Fibroblast of villous mesenchyme (primary cell): ENCODE measurements at regions not wholly inside any gene's neighbourhood (a gene's known extent, or its start where the extent isn't known, plus 50 kb on each side); places are given as distances from the start of the nearest gene placed in this dataset.
"Not testable (repeated sequence)": the region's sequence is repeated elsewhere in the genome, so short reads cannot be mapped to it uniquely, and the experiment has no call there.

ENCODE experiments used
- DNase-seq: peaks from one replicate; pipeline ENCODE4 v3.0.0-alpha.2; 2010; ENCODE audit warnings: low read depth
- H3K4me3 ChIP-seq: 2 replicates; pipeline ENCODE4 v1.5.1; 2011; ENCODE audit warnings: low read depth, mild to moderate bottlenecking, low read length
- TF ChIP-seq, protein P1 (sequence below): IDR thresholded peaks from 2 replicates; pipeline ENCODE4 v1.5.1; 2012; ENCODE audit warnings: low read depth, mild to moderate bottlenecking, low read length; ENCODE audit not compliant: insufficient read depth

DNA sequence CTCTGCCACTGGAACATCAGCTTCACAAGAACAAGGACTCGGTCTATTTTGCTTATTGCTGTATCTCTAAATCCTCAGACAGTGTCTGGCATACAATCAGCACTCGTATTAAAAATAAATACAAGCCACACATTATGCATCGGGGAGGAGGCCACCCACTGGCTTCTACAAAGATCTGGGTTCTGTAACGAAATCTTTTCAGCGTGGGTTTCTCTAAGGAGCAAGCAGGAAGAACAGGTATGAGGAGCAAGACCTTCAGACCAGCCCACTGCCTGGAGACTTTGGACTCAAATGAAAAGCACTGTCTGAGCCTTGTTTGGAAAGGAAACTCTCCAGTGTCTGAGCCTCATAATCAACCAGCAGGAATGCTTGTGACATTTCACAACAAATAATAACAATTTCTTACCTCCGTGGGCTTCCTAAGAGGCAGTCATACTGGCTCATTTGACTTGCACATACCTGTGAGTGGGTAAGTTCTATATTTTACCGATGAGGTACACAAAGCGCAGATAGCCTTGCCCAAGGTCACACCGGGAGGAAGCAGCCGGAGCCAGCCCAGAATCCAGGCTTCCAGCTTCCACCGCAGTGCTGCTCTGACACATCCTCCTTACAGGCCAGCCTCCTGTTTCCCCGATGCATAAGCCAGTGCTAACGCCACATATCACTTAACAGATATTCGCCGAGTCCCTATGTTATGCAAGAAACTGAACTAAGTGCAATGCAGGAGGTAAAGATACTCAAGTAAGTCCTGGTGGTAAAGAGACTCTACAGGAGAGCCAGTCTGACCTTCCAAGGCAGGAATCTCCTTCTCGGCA lies 118.6 kb upstream of the TNRC6C start:
- TF ChIP-seq, protein P1, sequence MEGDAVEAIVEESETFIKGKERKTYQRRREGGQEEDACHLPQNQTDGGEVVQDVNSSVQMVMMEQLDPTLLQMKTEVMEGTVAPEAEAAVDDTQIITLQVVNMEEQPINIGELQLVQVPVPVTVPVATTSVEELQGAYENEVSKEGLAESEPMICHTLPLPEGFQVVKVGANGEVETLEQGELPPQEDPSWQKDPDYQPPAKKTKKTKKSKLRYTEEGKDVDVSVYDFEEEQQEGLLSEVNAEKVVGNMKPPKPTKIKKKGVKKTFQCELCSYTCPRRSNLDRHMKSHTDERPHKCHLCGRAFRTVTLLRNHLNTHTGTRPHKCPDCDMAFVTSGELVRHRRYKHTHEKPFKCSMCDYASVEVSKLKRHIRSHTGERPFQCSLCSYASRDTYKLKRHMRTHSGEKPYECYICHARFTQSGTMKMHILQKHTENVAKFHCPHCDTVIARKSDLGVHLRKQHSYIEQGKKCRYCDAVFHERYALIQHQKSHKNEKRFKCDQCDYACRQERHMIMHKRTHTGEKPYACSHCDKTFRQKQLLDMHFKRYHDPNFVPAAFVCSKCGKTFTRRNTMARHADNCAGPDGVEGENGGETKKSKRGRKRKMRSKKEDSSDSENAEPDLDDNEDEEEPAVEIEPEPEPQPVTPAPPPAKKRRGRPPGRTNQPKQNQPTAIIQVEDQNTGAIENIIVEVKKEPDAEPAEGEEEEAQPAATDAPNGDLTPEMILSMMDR = no peak
- H3K4me3 ChIP-seq = no peak overlapping the region
- peak; percentile 18 for DNase-seq

- no peak overlapping the region for H3K4me3 ChIP-seq
- TF ChIP-seq, protein P1 = no peak
- no peak for DNase-seq
Measured at GRCh38 chr17:77840513-77841165, 117.9 kb upstream of the TNRC6C start.

DNA sequence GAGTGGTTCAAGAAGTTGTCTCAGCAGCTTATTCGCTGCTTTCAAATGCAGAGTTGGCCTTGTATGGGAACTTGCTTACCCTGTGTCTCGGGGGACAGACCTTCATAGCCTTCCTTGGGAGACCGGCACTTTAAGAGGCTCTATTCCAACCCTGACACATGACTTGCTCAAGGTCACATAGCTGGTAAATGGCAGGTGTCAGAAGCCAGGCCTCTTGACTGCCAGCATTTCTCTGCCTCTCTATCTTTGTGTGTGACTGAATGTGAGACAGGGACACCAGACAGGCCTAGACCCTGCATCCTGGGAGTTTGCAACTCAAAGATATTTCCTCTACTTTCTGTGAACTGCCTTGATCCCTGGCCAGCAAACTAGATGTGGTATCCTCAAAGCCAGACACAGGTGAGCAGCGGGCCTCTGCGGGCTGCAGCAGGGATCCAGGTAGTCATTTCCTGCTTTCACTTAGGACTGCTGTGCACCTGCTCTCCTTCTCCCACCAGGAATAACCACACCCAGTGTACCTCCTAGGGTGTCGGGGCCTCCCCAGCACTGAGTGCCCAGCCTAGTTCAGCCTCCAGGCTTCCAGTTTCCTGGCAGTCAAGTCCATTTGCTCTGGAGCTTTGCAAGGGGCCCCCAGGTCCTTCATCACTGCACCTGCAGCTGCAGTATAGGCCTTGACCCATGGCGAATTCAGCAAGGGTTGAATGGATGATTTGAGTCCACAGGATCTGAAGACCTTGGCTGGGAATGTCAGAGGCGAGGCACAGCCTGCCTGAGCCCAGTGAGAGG lies 116.6 kb upstream of the TNRC6C start:
- no peak for DNase-seq

GRCh38 chr17:77842528-77843147 lies 115.9 kb upstream of the TNRC6C start:
- TF ChIP-seq, protein P1 = no peak

More for the DNA sequence above, 116.6 kb upstream of the TNRC6C start:
- TF ChIP-seq, protein P1 = no peak
- H3K4me3 ChIP-seq = no peak overlapping the region

DNA sequence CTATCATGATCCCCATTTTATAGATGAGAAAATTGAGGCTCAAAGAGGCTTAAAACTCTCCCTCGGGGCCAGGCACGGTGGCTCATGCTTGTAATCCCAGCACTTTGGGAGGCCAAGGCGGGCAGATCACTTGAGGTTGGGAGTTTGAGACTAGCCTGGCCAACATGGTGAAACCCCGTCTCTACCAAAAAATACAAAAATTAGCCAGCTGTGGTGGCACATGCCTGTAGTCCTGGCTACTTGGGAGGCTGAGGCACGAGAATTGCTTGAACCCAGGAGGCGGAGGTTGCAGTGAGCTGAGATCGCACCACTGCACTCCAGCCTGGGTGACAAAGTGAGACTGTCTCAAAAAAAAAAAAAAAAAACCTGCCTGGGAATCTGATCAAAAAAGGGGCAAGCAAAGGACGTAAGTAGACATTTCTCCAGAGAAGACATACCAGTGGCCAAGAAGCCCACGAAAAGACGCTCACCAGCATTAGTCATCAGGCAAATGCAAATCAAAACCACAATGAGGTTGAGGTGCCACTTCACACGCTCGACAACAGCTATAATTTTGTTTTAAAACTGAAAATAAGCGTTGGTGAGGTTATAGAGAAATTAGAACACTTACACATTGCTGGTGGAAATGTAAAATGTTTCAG lies 115.1 kb upstream of the TNRC6C start:
- not testable (repeated sequence) for H3K4me3 ChIP-seq
- DNase-seq = peak; percentile 40

More at GRCh38 chr17:77842528-77843147, 115.9 kb upstream of the TNRC6C start:
- no peak for DNase-seq
- H3K4me3 ChIP-seq = no peak overlapping the region

DNA sequence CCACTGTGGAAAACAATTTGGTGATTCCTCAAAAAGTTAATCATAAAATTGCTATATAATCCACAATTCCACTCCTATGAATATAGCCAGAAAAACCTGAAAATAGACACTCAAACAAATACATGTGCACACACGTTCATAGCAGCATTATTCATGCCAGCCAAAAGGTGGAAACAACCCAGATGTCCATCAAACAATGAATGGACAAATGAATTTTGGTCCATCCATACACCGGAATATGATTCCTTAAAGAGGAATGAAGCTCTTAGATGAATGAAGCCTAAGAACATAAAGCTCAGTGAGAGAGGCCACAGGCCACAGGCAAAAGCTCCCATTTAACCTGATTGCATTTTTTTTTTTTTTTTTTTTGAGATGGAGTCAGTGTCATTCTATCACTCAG lies 114.6 kb upstream of the TNRC6C start:
- TF ChIP-seq, protein P1 = no peak

More for the DNA sequence above, 114.6 kb upstream of the TNRC6C start:
- DNase-seq = no peak
- no peak overlapping the region for H3K4me3 ChIP-seq
